ENCODE measurements at regions not wholly inside any gene's neighbourhood (a gene's known extent, or its start where the extent isn't known, plus 50 kb on each side); places are given as distances from the start of the nearest gene placed in this dataset.
A peak's percentile ranks its signal among the peaks of the same experiment; 100 is the strongest.
"Not testable (repeated sequence)": the region's sequence is repeated elsewhere in the genome, so short reads cannot be mapped to it uniquely, and the experiment has no call there.

GRCh38 chr4:120215350-120215749 lies 148.7 kb upstream of the MAD2L1 start:
- no peaks in the 10 kb centered on the region for H3K4me1 Mint-ChIP-seq
- H3K27me3 Mint-ChIP-seq: no peaks in the 10 kb centered on the region
- no peak overlapping the region for H3K27ac Mint-ChIP-seq
- H3K4me3 Mint-ChIP-seq: no peak overlapping the region
- DNase-seq (ENCODE audit: low spot score in 2 of 2) (no peak), ATAC-seq (ENCODE audit: low read depth) (no peak)
- H3K36me3 Mint-ChIP-seq: no peaks in the 10 kb centered on the region
- H3K9me3 Mint-ChIP-seq: no peaks in the 10 kb centered on the region

GRCh38 chr4:120211408-120212015 lies 144.9 kb upstream of the MAD2L1 start:
- H3K27me3 Mint-ChIP-seq: no peaks in the 10 kb centered on the region
- no peak overlapping the region for H3K27ac Mint-ChIP-seq
- H3K9me3 Mint-ChIP-seq: peaks cover 3% of the 10 kb centered on the region
- H3K4me3 Mint-ChIP-seq: no peak overlapping the region
- no peak for ATAC-seq (ENCODE audit: low read depth)
- no peaks in the 10 kb centered on the region for H3K4me1 Mint-ChIP-seq
- no peak for DNase-seq (ENCODE audit: low spot score in 2 of 2)
- H3K36me3 Mint-ChIP-seq: no peaks in the 10 kb centered on the region

GRCh38 chr4:120209706-120210105 lies 143.1 kb upstream of the MAD2L1 start:
- Mint-ChIP-seq H3K27me3 (no peaks in the 10 kb centered on the region), H3K9me3 (peaks cover 4% of the 10 kb centered on the region), H3K36me3 (no peaks in the 10 kb centered on the region), H3K27ac (no peak overlapping the region), H3K4me3 (no peak overlapping the region), H3K4me1 (no peaks in the 10 kb centered on the region)
- DNase-seq (ENCODE audit: low spot score in 2 of 2) (no peak), ATAC-seq (ENCODE audit: low read depth) (no peak)

GRCh38 chr4:120207021-120207420 lies 140.4 kb upstream of the MAD2L1 start:
- Mint-ChIP-seq H3K27ac (no peak overlapping the region), H3K9me3 (peaks cover 8% of the 10 kb centered on the region), H3K4me1 (no peaks in the 10 kb centered on the region), H3K36me3 (no peaks in the 10 kb centered on the region), H3K4me3 (no peak overlapping the region), H3K27me3 (no peaks in the 10 kb centered on the region)
- no peak for ATAC-seq (ENCODE audit: low read depth)
- no peak for DNase-seq (ENCODE audit: low spot score in 2 of 2)

GRCh38 chr4:120202222-120202621 lies 135.6 kb upstream of the MAD2L1 start:
- Mint-ChIP-seq H3K4me1 (no peaks in the 10 kb centered on the region), H3K27ac (no peak overlapping the region), H3K4me3 (no peak overlapping the region), H3K36me3 (no peaks in the 10 kb centered on the region), H3K27me3 (no peaks in the 10 kb centered on the region), H3K9me3 (peaks cover 9% of the 10 kb centered on the region)
- no peak for ATAC-seq (ENCODE audit: low read depth)
- no peak for DNase-seq (ENCODE audit: low spot score in 2 of 2)

GRCh38 chr4:120200573-120201110 lies 134.0 kb upstream of the MAD2L1 start:
- DNase-seq (ENCODE audit: low spot score in 2 of 2); H3K9me3 Mint-ChIP-seq; H3K27ac Mint-ChIP-seq; H3K4me1 Mint-ChIP-seq; H3K27me3 Mint-ChIP-seq; ATAC-seq (ENCODE audit: low read depth); H3K4me3 Mint-ChIP-seq; H3K36me3 Mint-ChIP-seq: not testable (repeated sequence)

- Mint-ChIP-seq H3K9me3 (peaks cover 2% of the 10 kb centered on the region), H3K27me3 (no peaks in the 10 kb centered on the region)
- DNase-seq (ENCODE audit: low spot score in 2 of 2): no peak
Observed at GRCh38 chr4:120198411-120198810, 131.8 kb upstream of the MAD2L1 start.

GRCh38 chr4:120177603-120178002 lies 111.0 kb upstream of the MAD2L1 start:
- Mint-ChIP-seq H3K27me3 (peaks cover 2% of the 10 kb centered on the region), H3K9me3 (peaks cover 3% of the 10 kb centered on the region), H3K4me1 (no peaks in the 10 kb centered on the region), H3K27ac (no peak overlapping the region), H3K4me3 (no peak overlapping the region), H3K36me3 (no peaks in the 10 kb centered on the region)
- ATAC-seq (ENCODE audit: low read depth) (no peak), DNase-seq (ENCODE audit: low spot score in 2 of 2) (no peak)

More at GRCh38 chr4:120198411-120198810, 131.8 kb upstream of the MAD2L1 start:
- no peak overlapping the region for H3K4me3 Mint-ChIP-seq
- no peaks in the 10 kb centered on the region for H3K36me3 Mint-ChIP-seq
- no peak overlapping the region for H3K27ac Mint-ChIP-seq
- ATAC-seq (ENCODE audit: low read depth): no peak
- no peaks in the 10 kb centered on the region for H3K4me1 Mint-ChIP-seq

- H3K4me1 Mint-ChIP-seq: no peaks in the 10 kb centered on the region
- DNase-seq (ENCODE audit: low spot score in 2 of 2): no peak
- no peak overlapping the region for H3K27ac Mint-ChIP-seq
- H3K36me3 Mint-ChIP-seq: no peaks in the 10 kb centered on the region
- no peak for ATAC-seq (ENCODE audit: low read depth)
- H3K4me3 Mint-ChIP-seq: no peak overlapping the region
- peaks cover 1% of the 10 kb centered on the region for H3K9me3 Mint-ChIP-seq
- H3K27me3 Mint-ChIP-seq: peaks cover 2% of the 10 kb centered on the region
Observed at GRCh38 chr4:120175272-120175671, 108.6 kb upstream of the MAD2L1 start.

- Mint-ChIP-seq H3K9me3 (no peaks in the 10 kb centered on the region), H3K4me3 (no peak overlapping the region), H3K4me1 (no peaks in the 10 kb centered on the region), H3K36me3 (no peaks in the 10 kb centered on the region), H3K27me3 (no peaks in the 10 kb centered on the region), H3K27ac (no peak overlapping the region)
- ATAC-seq (ENCODE audit: low read depth) (no peak), DNase-seq (ENCODE audit: low spot score in 2 of 2) (no peak)
Observed at GRCh38 chr4:120163895-120164294, 97.2 kb upstream of the MAD2L1 start.

GRCh38 chr4:120158841-120159463 lies 92.3 kb upstream of the MAD2L1 start:
- Mint-ChIP-seq H3K4me3 (no peak overlapping the region), H3K27ac (no peak overlapping the region), H3K9me3 (no peaks in the 10 kb centered on the region), H3K36me3 (no peaks in the 10 kb centered on the region), H3K4me1 (no peaks in the 10 kb centered on the region), H3K27me3 (no peaks in the 10 kb centered on the region)
- no peak for ATAC-seq (ENCODE audit: low read depth)
- DNase-seq (ENCODE audit: low spot score in 2 of 2): no peak

GRCh38 chr4:120158046-120158445 lies 91.4 kb upstream of the MAD2L1 start:
- Mint-ChIP-seq H3K27me3 (no peaks in the 10 kb centered on the region), H3K9me3 (no peaks in the 10 kb centered on the region)
- no peak for DNase-seq (ENCODE audit: low spot score in 2 of 2)

GRCh38 chr4:120156120-120156718 lies 89.6 kb upstream of the MAD2L1 start:
- no peaks in the 10 kb centered on the region for H3K4me1 Mint-ChIP-seq
- no peaks in the 10 kb centered on the region for H3K9me3 Mint-ChIP-seq
- H3K36me3 Mint-ChIP-seq: no peaks in the 10 kb centered on the region
- peak; percentile 57 for ATAC-seq (ENCODE audit: low read depth)
- DNase-seq (ENCODE audit: low spot score in 2 of 2): peak; percentile 13 to 21
- no peaks in the 10 kb centered on the region for H3K27me3 Mint-ChIP-seq
- no peak overlapping the region for H3K4me3 Mint-ChIP-seq
- no peak overlapping the region for H3K27ac Mint-ChIP-seq

More at GRCh38 chr4:120158046-120158445, 91.4 kb upstream of the MAD2L1 start:
- no peaks in the 10 kb centered on the region for H3K4me1 Mint-ChIP-seq
- ATAC-seq (ENCODE audit: low read depth): no peak
- H3K4me3 Mint-ChIP-seq: no peak overlapping the region
- no peaks in the 10 kb centered on the region for H3K36me3 Mint-ChIP-seq
- H3K27ac Mint-ChIP-seq: no peak overlapping the region

- no peak overlapping the region for H3K27ac Mint-ChIP-seq
- DNase-seq (ENCODE audit: low spot score in 2 of 2) (no peak), ATAC-seq (ENCODE audit: low read depth) (no peak)
- no peaks in the 10 kb centered on the region for H3K27me3 Mint-ChIP-seq
- H3K9me3 Mint-ChIP-seq: no peaks in the 10 kb centered on the region
- H3K36me3 Mint-ChIP-seq: no peaks in the 10 kb centered on the region
- no peak overlapping the region for H3K4me3 Mint-ChIP-seq
- no peaks in the 10 kb centered on the region for H3K4me1 Mint-ChIP-seq
Observed at GRCh38 chr4:120155287-120155686, 88.6 kb upstream of the MAD2L1 start.
